Liver (tissue), 3 donors: ENCODE measurements at regions not wholly inside any gene's neighbourhood (a gene's known extent, or its start where the extent isn't known, plus 50 kb on each side); places are given as distances from the start of the nearest gene placed in this dataset.

Experiments
- CTCF ChIP-seq: fragments of 150-350 bp; IDR thresholded peaks from 2 replicates; pipeline ENCODE4 v1.5.1; 2017; ENCODE audit warnings: improper control_type of control experiment, low read depth, low read length; ENCODE audit not compliant: missing input control
- EGR1 ChIP-seq, 2 donors: IDR thresholded peaks; 2 replicates each; pipeline ENCODE4 v1.6.1; 2016 to 2018; ENCODE audit warnings: antibody characterized with exemption in 2 of 2, low read depth in 2 of 2
- FOXA1 ChIP-seq: IDR thresholded peaks from 2 replicates; pipeline ENCODE4 v1.6.1; 2016; ENCODE audit warnings: antibody characterized with exemption
- GABPA ChIP-seq, 2 donors: IDR thresholded peaks in 1 of 2; conservative IDR thresholded peaks in 1 of 2; 2 replicates each; pipeline ENCODE4 v1.6.1; 2016; ENCODE audit warnings: antibody characterized with exemption in 2 of 2, mild to moderate bottlenecking in 1 of 2, moderate library complexity in 1 of 2
- JUND ChIP-seq, 2 donors: IDR thresholded peaks; 2 replicates each; pipeline ENCODE4 v1.6.1; 2016; ENCODE audit warnings: antibody characterized with exemption in 2 of 2
- RAD21 ChIP-seq, 2 donors: IDR thresholded peaks; 2 replicates each; pipeline ENCODE4 v1.6.1; 2016; ENCODE audit warnings: antibody characterized with exemption in 2 of 2, mild to moderate bottlenecking in 2 of 2
- SP1 ChIP-seq: IDR thresholded peaks from 2 replicates; pipeline ENCODE4 v1.6.1; 2018; ENCODE audit warnings: antibody characterized with exemption, mild to moderate bottlenecking
- TAF1 ChIP-seq: conservative IDR thresholded peaks from 2 replicates; pipeline ENCODE4 v1.6.1; 2016; ENCODE audit warnings: antibody characterized with exemption, mild to moderate bottlenecking
- YY1 ChIP-seq: IDR thresholded peaks from 2 replicates; pipeline ENCODE4 v1.6.1; 2016; ENCODE audit warnings: antibody characterized with exemption, mild to moderate bottlenecking
- TF ChIP-seq, protein P1 (sequence below): IDR thresholded peaks from 2 replicates; pipeline ENCODE4 v1.6.1; 2016; ENCODE audit warnings: antibody characterized with exemption
- TF ChIP-seq, protein P2 (sequence below): IDR thresholded peaks from 2 replicates; pipeline ENCODE4 v1.6.1; 2016; ENCODE audit warnings: antibody characterized with exemption, mild to moderate bottlenecking
- TF ChIP-seq, protein P3 (sequence below): IDR thresholded peaks from 2 replicates; pipeline ENCODE4 v1.6.1; 2016; ENCODE audit warnings: antibody characterized with exemption
- donor health status: healthy.
- donor health status: healthy.

GRCh38 chr5:175381130-175381529 lies 62.9 kb downstream of the DRD1 start:
- TF ChIP-seq CTCF (no peak), GABPA (IDR thresholded peaks at IDR 0.05 in 1 of 2, conservative IDR thresholded peaks at IDR 0.05 in 1 of 2) (no peak), RAD21 (IDR thresholded peaks at IDR 0.05) (no peak), JUND (IDR thresholded peaks at IDR 0.05) (no peak), YY1 (no peak), TAF1 (no peak), SP1 (no peak), EGR1 (IDR thresholded peaks at IDR 0.05; ENCODE audit: low read depth in 2 of 2) (no peak), FOXA1 (no peak)
- TF ChIP-seq, protein P1, sequence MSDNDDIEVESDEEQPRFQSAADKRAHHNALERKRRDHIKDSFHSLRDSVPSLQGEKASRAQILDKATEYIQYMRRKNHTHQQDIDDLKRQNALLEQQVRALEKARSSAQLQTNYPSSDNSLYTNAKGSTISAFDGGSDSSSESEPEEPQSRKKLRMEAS: no peak
- TF ChIP-seq, protein P2, sequence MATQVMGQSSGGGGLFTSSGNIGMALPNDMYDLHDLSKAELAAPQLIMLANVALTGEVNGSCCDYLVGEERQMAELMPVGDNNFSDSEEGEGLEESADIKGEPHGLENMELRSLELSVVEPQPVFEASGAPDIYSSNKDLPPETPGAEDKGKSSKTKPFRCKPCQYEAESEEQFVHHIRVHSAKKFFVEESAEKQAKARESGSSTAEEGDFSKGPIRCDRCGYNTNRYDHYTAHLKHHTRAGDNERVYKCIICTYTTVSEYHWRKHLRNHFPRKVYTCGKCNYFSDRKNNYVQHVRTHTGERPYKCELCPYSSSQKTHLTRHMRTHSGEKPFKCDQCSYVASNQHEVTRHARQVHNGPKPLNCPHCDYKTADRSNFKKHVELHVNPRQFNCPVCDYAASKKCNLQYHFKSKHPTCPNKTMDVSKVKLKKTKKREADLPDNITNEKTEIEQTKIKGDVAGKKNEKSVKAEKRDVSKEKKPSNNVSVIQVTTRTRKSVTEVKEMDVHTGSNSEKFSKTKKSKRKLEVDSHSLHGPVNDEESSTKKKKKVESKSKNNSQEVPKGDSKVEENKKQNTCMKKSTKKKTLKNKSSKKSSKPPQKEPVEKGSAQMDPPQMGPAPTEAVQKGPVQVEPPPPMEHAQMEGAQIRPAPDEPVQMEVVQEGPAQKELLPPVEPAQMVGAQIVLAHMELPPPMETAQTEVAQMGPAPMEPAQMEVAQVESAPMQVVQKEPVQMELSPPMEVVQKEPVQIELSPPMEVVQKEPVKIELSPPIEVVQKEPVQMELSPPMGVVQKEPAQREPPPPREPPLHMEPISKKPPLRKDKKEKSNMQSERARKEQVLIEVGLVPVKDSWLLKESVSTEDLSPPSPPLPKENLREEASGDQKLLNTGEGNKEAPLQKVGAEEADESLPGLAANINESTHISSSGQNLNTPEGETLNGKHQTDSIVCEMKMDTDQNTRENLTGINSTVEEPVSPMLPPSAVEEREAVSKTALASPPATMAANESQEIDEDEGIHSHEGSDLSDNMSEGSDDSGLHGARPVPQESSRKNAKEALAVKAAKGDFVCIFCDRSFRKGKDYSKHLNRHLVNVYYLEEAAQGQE: no peak
- TF ChIP-seq, protein P3, sequence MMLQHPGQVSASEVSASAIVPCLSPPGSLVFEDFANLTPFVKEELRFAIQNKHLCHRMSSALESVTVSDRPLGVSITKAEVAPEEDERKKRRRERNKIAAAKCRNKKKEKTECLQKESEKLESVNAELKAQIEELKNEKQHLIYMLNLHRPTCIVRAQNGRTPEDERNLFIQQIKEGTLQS: no peak
